CD4-positive, alpha-beta T cell (primary cell): ENCODE measurements at regions not wholly inside any gene's neighbourhood (a gene's known extent, or its start where the extent isn't known, plus 50 kb on each side); places are given as distances from the start of the nearest gene placed in this dataset.

Experiments used
- ATAC-seq: fragments of 200-7000 bp; cut with Tn5 transposase; one replicate; pipeline ENCODE4 v1.10.0; 2022; ENCODE audit warnings: mild to moderate bottlenecking; ENCODE audit not compliant: poor library complexity
- CTCF ChIA-PET: fragments of 350-600 bp; sonication (Branson Sonifier 250); formaldehyde crosslinking; loops from one replicate; lab custom pipeline; 2021; ENCODE audit warnings: antibody characterized with exemption, inconsistent platforms; lab: Charles Lee
- POLR2A ChIA-PET: fragments of 350-600 bp; sonication (Branson Sonifier 250); formaldehyde crosslinking; loops from one replicate; lab custom pipeline; 2021; ENCODE audit warnings: antibody characterized with exemption, inconsistent platforms; lab: Charles Lee
- DNase-seq, 14 experiments: peaks; one replicate each; pipeline ENCODE4 v3.0.0-alpha.2; 2013 to 2020; ENCODE audit warnings: mixed read lengths in 2 of 14
- H3K27ac ChIP-seq, 2 donors: one replicate each; pipeline versions ENCODE4 v1.5.1 to v1.7.0; 2013; ENCODE audit warnings: low read length in 2 of 2, low read depth in 1 of 2, mild to moderate bottlenecking in 1 of 2
- H3K27me3 ChIP-seq, 2 experiments: 1 replicate in 1 of 2; 2 replicates in 1 of 2; pipeline versions ENCODE4 v1.6.1 to v1.7.0; 2013; ENCODE audit warnings: low read length in 2 of 2, control low read depth in 1 of 2, mild to moderate bottlenecking in 1 of 2, moderate library complexity in 1 of 2; ENCODE audit not compliant: insufficient read depth in 2 of 2, control insufficient read depth in 1 of 2
- H3K36me3 ChIP-seq: one replicate; pipeline ENCODE4 v1.6.1; 2013; ENCODE audit warnings: low read length, control low read depth; ENCODE audit not compliant: insufficient read depth
- H3K4me1 ChIP-seq: one replicate; pipeline ENCODE4 v1.6.1; 2013; ENCODE audit warnings: low read length, control low read depth; ENCODE audit not compliant: insufficient read depth
- H3K4me3 ChIP-seq: one replicate; pipeline ENCODE4 v1.5.1; 2013; ENCODE audit warnings: mild to moderate bottlenecking, low read length, moderate library complexity
- H3K9me3 ChIP-seq, 2 experiments: 1 replicate in 1 of 2; 2 replicates in 1 of 2; pipeline versions ENCODE4 v1.6.1 to v1.7.0; 2013; ENCODE audit warnings: low read length in 2 of 2, mild to moderate bottlenecking in 2 of 2, control low read depth in 1 of 2, moderate library complexity in 1 of 2; ENCODE audit not compliant: control insufficient read depth in 1 of 2, insufficient read depth in 1 of 2
- H3K27ac Mint-ChIP-seq: one replicate; pipeline ENCODE4 v1.8.0; 2020; ENCODE audit warnings: mixed read lengths
- H3K27me3 Mint-ChIP-seq: one replicate; pipeline ENCODE4 v1.8.0; 2021; ENCODE audit warnings: mixed read lengths
- H3K36me3 Mint-ChIP-seq: one replicate; pipeline ENCODE4 v1.8.0; 2021; ENCODE audit warnings: low read depth, mixed read lengths
- H3K4me1 Mint-ChIP-seq: one replicate; pipeline ENCODE4 v1.8.0; 2021; ENCODE audit warnings: low read depth, mixed read lengths
- H3K4me3 Mint-ChIP-seq: one replicate; pipeline ENCODE4 v1.8.0; 2020; ENCODE audit warnings: mild to moderate bottlenecking, mixed read lengths
- H3K9me3 Mint-ChIP-seq: one replicate; pipeline ENCODE4 v1.8.0; 2020; ENCODE audit warnings: mixed read lengths
- CTCF ChIP-seq: fragments of 200-600 bp; IDR thresholded peaks from one replicate; pipeline ENCODE4 v1.8.0; 2022; ENCODE audit warnings: antibody characterized with exemption, mild to moderate bottlenecking
- intact Hi-C, 2 experiments: fragments of 100-400 bp; cut with DNase I in 1 of 2; cut with micrococcal nuclease in 1 of 2; formaldehyde crosslinking; loops; one replicate each; pipeline versions ENCODE4 v1.15.1 to v1.9.0; 2023 to 2025; cut with DNase I, micrococcal nuclease

- H3K9me3 ChIP-seq = no peaks in the 10 kb centered on the region
- ChIA-PET CTCF (no interaction called here), POLR2A (no interaction called here)
- H3K27me3 ChIP-seq = no peaks in the 10 kb centered on the region
- Mint-ChIP-seq H3K4me1 (no peaks in the 10 kb centered on the region), H3K27ac (no peak overlapping the region), H3K36me3 (no peaks in the 10 kb centered on the region), H3K4me3 (no peak overlapping the region), H3K27me3 (no peaks in the 10 kb centered on the region), H3K9me3 (peaks cover 9% of the 10 kb centered on the region)
- no peak overlapping the region for H3K27ac ChIP-seq
- no peaks in the 10 kb centered on the region for H3K36me3 ChIP-seq
- DNase-seq (no peak), ATAC-seq (no peak)
- intact Hi-C loops = no loop called here
- TF ChIP-seq CTCF = no peak
- H3K4me1 ChIP-seq = no peaks in the 10 kb centered on the region
- H3K4me3 ChIP-seq = no peak overlapping the region
These were observed 409.9 kb upstream of the NRXN1 start for GRCh38 chr2:51441786-51442185.

- no peaks in the 10 kb centered on the region for H3K27me3 ChIP-seq
- no peak for TF ChIP-seq CTCF
- H3K9me3 ChIP-seq = peaks cover 5 to 7% of the 10 kb centered on the region in 2 experiments
- H3K36me3 ChIP-seq = no peaks in the 10 kb centered on the region
- POLR2A ChIA-PET = no interaction called here
- no peaks in the 10 kb centered on the region for H3K4me1 ChIP-seq
- H3K27ac Mint-ChIP-seq = no peak overlapping the region
- no peak overlapping the region for H3K4me3 Mint-ChIP-seq
- H3K4me3 ChIP-seq = no peak overlapping the region
- DNase-seq = no peak
- no peak overlapping the region for H3K27ac ChIP-seq
- CTCF ChIA-PET = no interaction called here
- no peak for ATAC-seq
- no peaks in the 10 kb centered on the region for H3K27me3 Mint-ChIP-seq
- no peaks in the 10 kb centered on the region for H3K36me3 Mint-ChIP-seq
- H3K4me1 Mint-ChIP-seq = no peaks in the 10 kb centered on the region
- peaks cover 10% of the 10 kb centered on the region for H3K9me3 Mint-ChIP-seq
- intact Hi-C loops = no loop called here
These were observed 392.5 kb upstream of the NRXN1 start for GRCh38 chr2:51424418-51424817.

DNA sequence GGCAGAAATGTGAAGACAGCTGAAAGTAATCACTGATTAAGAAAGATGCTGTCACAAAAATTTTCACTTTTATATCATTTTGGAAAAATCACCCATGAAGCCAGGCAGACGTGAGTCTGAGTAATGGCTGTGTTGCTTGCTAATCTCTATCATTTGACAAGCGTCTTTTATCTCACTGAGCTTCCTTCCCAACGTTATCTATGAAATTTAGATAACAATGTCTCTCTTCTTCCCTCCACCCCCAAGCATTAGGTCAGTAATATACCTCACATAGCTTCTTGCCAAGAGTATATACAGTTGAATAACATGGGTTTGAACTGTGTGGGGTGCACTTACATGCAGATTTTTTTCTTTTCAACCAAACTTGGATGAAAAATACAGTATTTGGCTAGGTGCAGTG is 388.6 kb upstream of the NRXN1 start:
- DNase-seq (no peak), ATAC-seq (no peak)
- Mint-ChIP-seq H3K4me1 (no peaks in the 10 kb centered on the region), H3K27ac (no peak overlapping the region), H3K36me3 (no peaks in the 10 kb centered on the region), H3K4me3 (no peak overlapping the region), H3K27me3 (no peaks in the 10 kb centered on the region), H3K9me3 (peaks cover 7% of the 10 kb centered on the region)
- no peak overlapping the region for H3K4me3 ChIP-seq
- H3K27ac ChIP-seq = no peak overlapping the region
- no peaks in the 10 kb centered on the region for H3K27me3 ChIP-seq
- intact Hi-C loops = no loop called here
- ChIA-PET CTCF (no interaction called here), POLR2A (no interaction called here)
- H3K4me1 ChIP-seq = no peaks in the 10 kb centered on the region
- no peaks in the 10 kb centered on the region for H3K36me3 ChIP-seq
- TF ChIP-seq CTCF = no peak
- H3K9me3 ChIP-seq = peaks cover 4 to 6% of the 10 kb centered on the region in 2 experiments
